Caco-2 (cell line): ENCODE measurements at regions not wholly inside any gene's neighbourhood (a gene's known extent, or its start where the extent isn't known, plus 50 kb on each side); places are given as distances from the start of the nearest gene placed in this dataset.

Experiments
- BruUV-seq: library from RNA; stranded (reverse); fragments of 400-500 nt; replicated peaks from 2 replicates; lab custom pipeline; 2021; lab: Mats Ljungman, UMichigan
- CTCF ChIA-PET: fragments of 300-600 bp; sonication (Branson Sonifier 250); formaldehyde crosslinking; loops from one replicate; lab custom pipeline; 2022; ENCODE audit warnings: antibody characterized with exemption; lab: Charles Lee
- POLR2A ChIA-PET: fragments of 300-600 bp; sonication (Branson Sonifier 250); formaldehyde crosslinking; loops from one replicate; lab custom pipeline; 2022; ENCODE audit warnings: antibody characterized with exemption; lab: Charles Lee
- DNase-seq, 2 experiments: peaks; one replicate each; pipeline versions ENCODE4 v3.0.0 to v3.0.0-alpha.2; 2020 to 2022
- H3K27me3 ChIP-seq: replicated peaks from 2 replicates; pipeline ENCODE4 v1.6.0; 2011; ENCODE audit warnings: low read length; ENCODE audit not compliant: control insufficient read depth, insufficient read depth
- H3K36me3 ChIP-seq: 2 replicates; pipeline ENCODE4 v1.5.1; 2011; ENCODE audit warnings: low read length; ENCODE audit not compliant: control insufficient read depth, insufficient read depth
- H3K4me1 ChIP-seq: fragments of 250-450 bp; sonication (Bioruptor Pico); 2 replicates; pipeline ENCODE4 v1.5.1; 2020; ENCODE audit warnings: mild to moderate bottlenecking
- H3K4me3 ChIP-seq: 2 replicates; pipeline ENCODE4 v1.5.1; 2011; ENCODE audit warnings: low read depth, mild to moderate bottlenecking, control low read depth, low read length
- H3K9me3 ChIP-seq: fragments of 250-450 bp; sonication (Bioruptor Pico); 2 replicates; pipeline ENCODE4 v1.5.1; 2020; ENCODE audit warnings: mild to moderate bottlenecking, moderate library complexity
- H3K27ac Mint-ChIP-seq: one replicate; pipeline ENCODE4 v1.8.0; 2022; ENCODE audit warnings: mixed read lengths; ENCODE audit not compliant: unreplicated experiment
- H3K27me3 Mint-ChIP-seq: one replicate; pipeline ENCODE4 v1.8.0; 2022; ENCODE audit warnings: mixed read lengths; ENCODE audit not compliant: insufficient read depth, unreplicated experiment
- H3K36me3 Mint-ChIP-seq: one replicate; pipeline ENCODE4 v1.8.0; 2022; ENCODE audit warnings: mild to moderate bottlenecking, mixed read lengths; ENCODE audit not compliant: insufficient read depth, unreplicated experiment
- H3K4me1 Mint-ChIP-seq: one replicate; pipeline ENCODE4 v1.8.0; 2022; ENCODE audit warnings: low read depth, mixed read lengths; ENCODE audit not compliant: unreplicated experiment
- H3K4me3 Mint-ChIP-seq: one replicate; pipeline ENCODE4 v1.8.0; 2022; ENCODE audit warnings: mild to moderate bottlenecking, moderate library complexity, mixed read lengths; ENCODE audit not compliant: unreplicated experiment
- H3K9me3 Mint-ChIP-seq: one replicate; pipeline ENCODE4 v1.8.0; 2022; ENCODE audit warnings: mixed read lengths; ENCODE audit not compliant: unreplicated experiment
- intact Hi-C: fragments of 100-400 bp; cut with micrococcal nuclease; formaldehyde crosslinking; loops from one replicate; pipeline ENCODE4 v1.10.0; 2022; ENCODE audit not compliant: unreplicated experiment
- TF ChIP-seq, protein P1 (sequence below), 2 experiments: fragments of 200-600 bp in 1 of 2; IDR thresholded peaks; 1 replicate in 1 of 2; 2 replicates in 1 of 2; pipeline versions ENCODE4 v1.5.1 to v1.8.0; 2011 to 2022; ENCODE audit warnings: antibody characterized with exemption in 1 of 2, control low read depth in 1 of 2, inconsistent platforms in 1 of 2, low read depth in 1 of 2, low read length in 1 of 2, mild to moderate bottlenecking in 1 of 2, moderate library complexity in 1 of 2; ENCODE audit not compliant: insufficient read depth in 1 of 2, severe bottlenecking in 1 of 2, unreplicated experiment in 1 of 2

DNA sequence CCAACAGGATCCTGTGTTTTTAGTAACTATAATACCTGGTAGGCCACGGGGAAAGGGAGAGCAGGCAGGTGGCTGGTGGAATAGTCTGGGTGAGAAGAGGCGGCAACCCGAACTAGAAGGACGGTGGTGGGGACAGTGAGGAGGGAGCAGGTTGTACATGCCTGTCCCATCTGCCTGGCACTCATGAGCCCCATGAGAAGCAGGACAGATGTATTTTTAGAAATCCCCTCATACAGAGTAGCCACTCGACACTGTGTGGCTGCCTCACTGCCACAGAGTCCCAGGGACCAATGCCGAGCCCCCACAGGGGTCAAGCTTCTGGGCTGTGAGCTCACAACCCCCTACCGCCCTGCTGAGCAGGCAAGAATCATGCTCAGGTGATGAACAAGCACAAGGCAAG is 136.6 kb downstream of the SEC61B start:
- Mint-ChIP-seq H3K4me1 (no peaks in the 10 kb centered on the region), H3K27ac (no peak overlapping the region), H3K9me3 (no peaks in the 10 kb centered on the region), H3K27me3 (peaks cover 22% of the 10 kb centered on the region), H3K36me3 (no peaks in the 10 kb centered on the region), H3K4me3 (no peak overlapping the region)
- Histone ChIP-seq H3K27me3 (no peaks in the 10 kb centered on the region; the same call in 1 of the 2 replicates), H3K36me3 (no peaks in the 10 kb centered on the region), H3K9me3 (no peaks in the 10 kb centered on the region), H3K4me1 (no peaks in the 10 kb centered on the region), H3K4me3 (no peak overlapping the region)
- ChIA-PET CTCF (no interaction called here), POLR2A (no interaction called here)
- DNase-seq: no peak
- BruUV-seq: no TSS peak
- TF ChIP-seq, protein P1, sequence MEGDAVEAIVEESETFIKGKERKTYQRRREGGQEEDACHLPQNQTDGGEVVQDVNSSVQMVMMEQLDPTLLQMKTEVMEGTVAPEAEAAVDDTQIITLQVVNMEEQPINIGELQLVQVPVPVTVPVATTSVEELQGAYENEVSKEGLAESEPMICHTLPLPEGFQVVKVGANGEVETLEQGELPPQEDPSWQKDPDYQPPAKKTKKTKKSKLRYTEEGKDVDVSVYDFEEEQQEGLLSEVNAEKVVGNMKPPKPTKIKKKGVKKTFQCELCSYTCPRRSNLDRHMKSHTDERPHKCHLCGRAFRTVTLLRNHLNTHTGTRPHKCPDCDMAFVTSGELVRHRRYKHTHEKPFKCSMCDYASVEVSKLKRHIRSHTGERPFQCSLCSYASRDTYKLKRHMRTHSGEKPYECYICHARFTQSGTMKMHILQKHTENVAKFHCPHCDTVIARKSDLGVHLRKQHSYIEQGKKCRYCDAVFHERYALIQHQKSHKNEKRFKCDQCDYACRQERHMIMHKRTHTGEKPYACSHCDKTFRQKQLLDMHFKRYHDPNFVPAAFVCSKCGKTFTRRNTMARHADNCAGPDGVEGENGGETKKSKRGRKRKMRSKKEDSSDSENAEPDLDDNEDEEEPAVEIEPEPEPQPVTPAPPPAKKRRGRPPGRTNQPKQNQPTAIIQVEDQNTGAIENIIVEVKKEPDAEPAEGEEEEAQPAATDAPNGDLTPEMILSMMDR (IDR thresholded peaks at IDR 0.05; ENCODE audit: insufficient read depth in 1 of 2, low read depth in 1 of 2, low read length in 1 of 2, severe bottlenecking in 1 of 2, unreplicated experiment in 1 of 2): no peak
- intact Hi-C loops: no loop called here

- no peak overlapping the region for H3K4me3 ChIP-seq
- Mint-ChIP-seq H3K4me1 (no peaks in the 10 kb centered on the region), H3K4me3 (no peak overlapping the region), H3K36me3 (no peaks in the 10 kb centered on the region), H3K9me3 (no peaks in the 10 kb centered on the region), H3K27ac (no peak overlapping the region), H3K27me3 (peaks cover 22% of the 10 kb centered on the region)
- H3K27me3 ChIP-seq: no peaks in the 10 kb centered on the region; the same call in 1 of the 2 replicates
- intact Hi-C loops: no loop called here
- H3K9me3 ChIP-seq: no peaks in the 10 kb centered on the region
- no peaks in the 10 kb centered on the region for H3K4me1 ChIP-seq
- H3K36me3 ChIP-seq: no peaks in the 10 kb centered on the region
- TF ChIP-seq, protein P1 (IDR thresholded peaks at IDR 0.05; ENCODE audit: insufficient read depth in 1 of 2, low read depth in 1 of 2, low read length in 1 of 2, severe bottlenecking in 1 of 2, unreplicated experiment in 1 of 2): no peak
- no peak for DNase-seq
- ChIA-PET CTCF (no interaction called here), POLR2A (no interaction called here)
- BruUV-seq: no TSS peak
Observed at GRCh38 chr9:99359336-99359735, 137.3 kb downstream of the SEC61B start.

GRCh38 chr9:99360026-99360425 is 137.9 kb downstream of the SEC61B start:
- Mint-ChIP-seq H3K27me3 (peaks cover 26% of the 10 kb centered on the region), H3K27ac (no peak overlapping the region), H3K36me3 (no peaks in the 10 kb centered on the region), H3K4me1 (peaks cover 6% of the 10 kb centered on the region), H3K4me3 (no peak overlapping the region), H3K9me3 (no peaks in the 10 kb centered on the region)
- intact Hi-C loops: no loop called here
- TF ChIP-seq, protein P1 (IDR thresholded peaks at IDR 0.05; ENCODE audit: insufficient read depth in 1 of 2, low read depth in 1 of 2, low read length in 1 of 2, severe bottlenecking in 1 of 2, unreplicated experiment in 1 of 2): no peak
- BruUV-seq: no TSS peak
- DNase-seq: no peak
- Histone ChIP-seq H3K36me3 (no peaks in the 10 kb centered on the region), H3K4me1 (no peaks in the 10 kb centered on the region), H3K27me3 (no peaks in the 10 kb centered on the region; the same call in 1 of the 2 replicates), H3K9me3 (no peaks in the 10 kb centered on the region), H3K4me3 (no peak overlapping the region)
- ChIA-PET CTCF (no interaction called here), POLR2A (no interaction called here)
